ENCODE measurements at regions not wholly inside any gene's neighbourhood (a gene's known extent, or its start where the extent isn't known, plus 50 kb on each side); places are given as distances from the start of the nearest gene placed in this dataset.

DNA sequence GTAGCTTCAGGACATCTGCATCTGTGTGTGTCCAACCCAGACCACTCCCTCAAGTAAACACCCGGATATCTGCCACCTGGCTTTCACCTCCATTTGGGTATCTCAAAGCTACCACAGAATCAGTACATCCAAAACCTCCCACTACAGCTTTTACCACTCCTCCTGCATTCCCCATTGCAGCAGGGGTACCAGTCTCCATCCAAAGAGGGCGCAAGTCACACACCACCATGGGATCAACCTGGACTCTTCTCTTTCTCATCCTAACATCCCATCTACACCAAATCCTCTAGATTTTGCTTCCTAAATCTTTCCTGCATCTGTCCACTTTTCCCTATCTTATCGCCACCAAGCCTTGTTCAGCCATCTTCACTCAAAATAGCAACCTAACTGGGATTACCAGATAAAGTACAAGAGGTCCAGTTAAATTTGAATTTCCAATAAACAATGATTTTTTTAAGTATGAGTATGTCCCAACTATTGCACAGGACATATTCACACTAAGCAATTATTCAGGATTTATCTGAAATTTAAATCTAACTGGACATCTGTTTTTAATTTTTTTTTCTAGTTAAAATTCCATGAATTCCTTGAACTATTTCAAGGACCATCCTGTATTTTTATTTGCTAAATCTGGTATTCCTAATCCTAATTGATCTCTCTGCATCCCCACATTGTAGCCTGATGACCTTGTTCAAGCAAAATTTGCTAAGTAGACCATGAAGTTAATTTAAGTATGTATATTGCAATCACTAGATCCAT lies 164.3 kb upstream of the MLN start:
- no peak for DNase-seq

DNA sequence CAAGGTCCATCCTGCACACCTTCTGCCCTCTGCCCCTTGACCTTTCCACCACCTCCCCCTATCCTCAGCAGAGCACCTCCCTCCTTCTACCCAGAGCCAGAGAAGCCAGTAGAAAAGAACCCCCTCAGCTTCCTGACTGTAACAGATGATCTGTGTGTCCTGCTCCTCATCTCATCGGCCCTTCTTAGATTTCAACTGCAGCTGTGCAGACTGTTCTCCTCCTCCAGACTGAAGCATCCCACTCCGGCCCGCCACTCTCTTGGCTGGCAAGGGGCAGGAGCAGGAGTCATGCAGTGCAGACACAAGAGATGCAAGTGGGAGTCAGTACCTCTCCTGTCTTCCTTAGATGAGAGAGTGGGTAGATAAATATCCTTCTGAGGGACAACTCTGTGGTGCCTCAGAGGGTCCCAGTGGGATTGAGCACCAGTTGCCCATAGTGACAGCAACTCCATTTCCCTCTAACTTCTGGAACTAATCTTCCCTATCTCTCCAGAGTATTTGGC lies 163.5 kb upstream of the MLN start:
- DNase-seq = no peak

DNA sequence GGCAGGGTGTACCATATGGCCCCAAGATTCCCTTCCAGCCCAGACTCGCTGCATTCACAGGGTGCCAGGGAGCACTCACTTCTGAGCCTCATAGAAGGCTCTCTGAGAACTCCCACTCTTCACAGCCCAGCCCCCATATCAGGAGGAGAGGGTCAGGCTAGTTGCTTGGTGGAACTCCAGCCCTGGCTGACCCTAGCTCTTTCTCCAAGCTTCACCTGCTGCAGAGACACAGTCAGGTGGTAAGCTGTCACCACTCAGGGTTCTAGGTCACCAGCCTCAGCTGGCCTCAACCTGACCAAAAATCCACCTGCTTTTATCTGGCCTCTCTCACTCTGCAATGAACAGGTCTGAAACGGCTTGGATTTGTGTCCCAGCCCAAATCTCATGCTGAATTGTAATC lies 162.7 kb upstream of the MLN start:
- no peak for DNase-seq

DNA sequence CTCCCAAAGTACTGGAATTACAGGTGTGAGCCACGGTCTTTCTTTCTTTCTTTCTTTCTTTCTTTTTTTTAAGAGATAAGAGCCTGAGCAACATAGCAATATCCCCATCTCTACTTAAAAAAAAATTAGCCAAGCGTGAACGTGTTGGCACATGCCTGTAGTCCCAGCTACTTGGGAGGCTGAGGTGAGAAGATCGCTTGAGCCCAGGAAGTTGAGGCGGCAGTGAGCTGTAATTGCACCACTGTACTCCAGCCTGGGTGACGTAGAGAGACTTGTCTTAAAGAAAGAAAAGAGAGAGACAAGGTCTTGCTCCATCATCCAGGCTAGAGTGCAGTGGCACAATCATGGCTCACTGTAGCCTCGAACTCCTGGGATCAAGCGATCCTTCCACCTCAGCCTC lies 162.0 kb upstream of the MLN start:
- DNase-seq = no peak

DNA sequence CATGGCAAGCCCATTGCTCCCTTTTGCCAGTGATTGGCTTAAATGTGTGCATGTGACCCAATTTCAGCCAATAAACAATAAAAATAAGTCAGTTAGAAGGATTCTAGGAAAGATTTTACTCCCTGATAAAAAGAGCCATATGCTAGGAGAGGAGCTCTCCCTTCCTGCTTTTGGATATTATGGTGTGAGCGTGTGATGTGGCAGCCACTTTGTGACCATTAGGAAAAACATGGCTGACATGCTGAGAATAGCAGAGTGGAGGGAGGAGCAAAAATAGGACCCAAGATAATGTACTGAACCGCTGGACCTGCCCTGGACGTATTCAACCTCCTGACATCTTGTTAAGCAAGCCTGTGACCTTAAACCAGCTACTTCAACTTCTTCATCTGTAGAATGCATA lies 160.6 kb upstream of the MLN start:
- no peak for DNase-seq

DNA sequence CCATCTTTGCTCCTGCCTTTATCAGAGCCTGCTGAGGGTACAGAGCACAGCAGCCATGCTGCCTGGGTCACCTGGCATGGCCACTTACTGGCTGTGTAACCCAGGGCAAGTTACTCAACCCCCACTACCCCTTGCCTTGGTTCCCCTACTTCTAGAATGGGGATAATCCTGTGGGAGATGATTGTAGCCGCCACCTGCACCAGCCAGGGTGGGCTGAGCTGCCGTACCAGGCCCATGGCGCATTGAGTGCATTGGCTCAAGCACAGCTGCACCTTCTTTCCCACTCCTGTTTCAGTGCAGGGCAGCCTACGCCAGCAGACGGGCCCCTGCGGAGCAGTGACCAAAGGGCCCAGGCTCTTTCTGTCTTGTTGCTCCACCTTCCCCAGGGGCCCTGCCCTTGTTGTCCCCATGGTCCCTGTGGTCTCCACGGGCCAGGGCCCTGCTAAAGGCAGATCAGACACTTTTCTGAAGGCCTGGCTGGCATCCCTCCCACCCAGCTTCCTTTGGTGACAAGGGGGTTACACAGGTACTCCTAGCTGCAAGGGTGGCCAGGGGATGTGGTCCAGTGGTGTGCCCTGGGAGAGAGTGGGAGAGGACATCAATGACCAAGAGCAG lies 159.4 kb upstream of the MLN start:
- DNase-seq = no peak

DNA sequence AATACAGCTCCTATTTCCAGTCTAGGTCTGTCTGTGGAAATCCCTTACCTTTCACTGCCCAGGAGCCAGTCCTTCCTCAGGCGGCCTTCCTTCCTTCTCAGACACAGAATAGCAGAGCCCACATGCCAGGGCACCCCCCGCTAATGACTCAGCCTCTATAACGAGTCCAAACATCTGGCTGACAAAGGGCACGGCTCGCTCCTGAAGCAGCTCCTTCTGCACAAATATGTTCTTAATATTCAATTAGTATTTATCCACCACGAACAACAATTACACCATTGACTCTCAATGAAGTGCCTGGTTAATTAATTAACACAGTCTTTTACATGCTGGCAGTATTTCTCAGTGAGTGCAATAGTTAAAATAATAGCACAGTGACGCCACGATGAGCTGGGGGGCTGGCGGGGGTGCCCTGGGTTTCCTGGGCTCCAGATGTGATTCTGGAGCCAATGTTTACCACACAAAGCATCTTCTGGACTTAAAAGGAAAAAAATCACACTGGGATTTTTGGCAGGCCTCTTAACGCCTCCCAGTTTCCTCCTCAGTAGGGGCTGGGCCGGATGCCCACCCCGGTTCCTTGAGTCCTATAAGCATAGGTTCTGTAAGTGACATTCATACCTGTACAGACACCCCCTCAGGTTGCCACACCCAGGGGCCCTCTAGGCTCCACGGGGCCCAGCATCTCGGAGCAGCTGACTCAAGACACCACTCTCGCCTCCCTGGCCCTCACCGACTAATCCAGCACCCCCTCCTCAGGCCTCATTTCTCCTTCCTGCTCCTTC lies 158.6 kb upstream of the MLN start:
- DNase-seq = no peak

DNA sequence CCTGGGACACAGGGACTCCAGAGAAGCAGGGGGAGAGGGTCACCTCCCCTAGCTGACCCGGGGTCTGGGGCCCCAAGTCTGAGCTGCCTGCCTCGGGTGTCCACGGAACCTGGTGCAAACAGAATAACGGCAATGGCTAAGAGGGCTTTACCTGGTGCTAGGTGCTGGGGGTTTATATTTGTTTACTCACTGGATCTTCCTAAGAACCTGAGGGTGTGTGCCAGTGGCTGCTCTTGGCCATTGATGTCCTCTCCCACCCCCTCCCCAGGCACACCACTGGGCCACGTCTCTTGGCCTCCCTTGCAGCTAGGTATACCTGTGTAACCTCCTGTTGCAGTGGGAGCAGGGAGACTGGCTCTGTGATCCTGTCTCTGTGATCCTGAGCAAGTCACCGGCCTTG lies 157.9 kb upstream of the MLN start:
- DNase-seq = no peak

DNA sequence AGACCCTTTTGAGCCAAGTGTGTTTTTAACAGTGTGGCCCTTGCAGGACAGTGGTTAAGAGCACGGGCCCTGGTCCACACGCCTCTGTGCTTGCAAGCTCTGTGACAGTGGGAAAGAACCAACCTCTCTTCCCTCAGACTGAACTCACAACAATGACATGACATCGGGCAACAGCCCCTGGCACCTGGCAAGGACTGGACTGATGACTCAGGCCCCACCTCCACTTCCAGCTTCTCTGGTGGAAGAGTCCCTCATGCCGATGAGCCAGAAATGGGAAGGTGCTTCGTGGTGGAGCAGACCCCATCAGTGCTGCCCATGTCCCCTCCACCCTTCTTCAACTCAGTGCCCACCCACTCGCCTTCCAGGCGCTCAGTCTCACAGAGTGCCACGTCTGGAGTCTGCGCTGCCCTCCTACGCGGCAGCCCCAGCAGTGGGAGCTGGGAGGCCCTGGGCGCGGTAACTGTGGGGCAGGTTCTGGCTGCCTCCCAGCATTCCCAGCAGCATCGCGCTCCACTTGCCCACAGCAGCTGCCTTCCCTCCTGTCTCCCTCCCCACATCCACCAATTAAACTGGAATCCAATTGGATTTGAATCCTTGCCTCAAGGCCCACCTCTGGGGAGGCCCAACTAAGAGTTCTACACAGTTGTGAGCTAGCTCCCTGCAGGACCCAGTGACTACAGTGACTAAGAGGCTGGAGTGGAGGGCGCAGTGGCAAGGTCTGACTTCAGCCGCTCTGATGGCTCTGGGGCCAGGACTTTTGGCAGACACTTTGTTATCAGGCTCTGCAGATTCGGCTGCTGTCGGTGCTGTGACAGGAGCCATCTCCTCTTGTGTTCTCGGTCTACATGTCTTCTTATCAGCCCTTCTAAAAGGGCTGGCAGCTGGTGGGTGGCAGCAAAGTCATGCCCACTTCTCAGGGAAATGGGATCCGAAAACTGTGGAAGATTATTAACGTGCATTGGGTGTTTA lies 156.8 kb upstream of the MLN start:
- no peak for DNase-seq

DNA sequence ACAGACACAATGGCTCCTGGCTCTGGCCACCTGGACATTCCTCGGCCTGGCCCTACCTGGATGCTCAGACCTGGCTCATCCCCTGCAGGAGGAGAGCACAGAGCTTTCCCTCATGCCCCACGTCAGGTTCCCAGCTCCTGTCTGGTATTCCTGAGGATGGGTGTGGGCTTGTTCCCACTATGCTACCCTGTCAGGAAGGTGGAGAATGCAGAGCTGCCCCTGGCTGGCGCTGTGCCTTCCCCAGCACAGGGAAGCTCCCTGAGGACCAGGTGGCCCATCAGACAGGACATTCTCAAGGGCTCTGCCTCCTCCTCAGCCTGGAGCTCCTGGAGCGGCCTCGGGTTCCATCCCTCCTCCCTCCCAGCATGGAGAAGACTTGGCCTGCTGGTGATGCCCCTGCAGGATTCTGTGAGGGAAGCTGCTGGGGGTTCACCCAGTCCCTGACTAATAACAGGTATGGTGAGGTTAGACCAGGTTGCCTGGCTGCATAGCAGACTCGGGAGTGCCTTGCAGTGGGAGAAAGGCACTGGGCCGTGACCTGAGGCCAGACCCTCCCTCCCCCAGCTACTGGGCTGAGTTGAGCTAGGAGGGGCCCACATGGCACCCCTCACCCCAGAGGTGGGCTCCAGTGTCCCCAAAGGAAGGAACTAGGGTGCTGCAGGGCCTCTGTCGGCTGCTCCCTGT lies 156.0 kb upstream of the MLN start:
- no peak for DNase-seq

DNA sequence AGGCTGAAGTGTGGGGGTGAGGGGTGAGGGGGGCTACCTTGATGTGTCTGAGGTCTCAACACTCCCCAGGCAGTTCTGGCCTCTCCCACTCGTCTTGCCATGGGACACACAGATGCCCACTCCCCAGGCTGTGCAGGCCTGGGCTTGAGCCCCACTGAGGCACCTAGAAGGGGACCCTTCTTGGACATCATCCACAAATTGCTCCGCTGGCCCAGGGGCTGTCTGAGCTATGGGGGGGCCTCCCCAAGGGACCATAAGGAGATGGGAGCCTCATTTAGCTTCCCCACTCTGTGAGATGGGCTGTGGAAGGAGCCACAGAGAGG lies 155.5 kb upstream of the MLN start:
- DNase-seq = no peak

DNA sequence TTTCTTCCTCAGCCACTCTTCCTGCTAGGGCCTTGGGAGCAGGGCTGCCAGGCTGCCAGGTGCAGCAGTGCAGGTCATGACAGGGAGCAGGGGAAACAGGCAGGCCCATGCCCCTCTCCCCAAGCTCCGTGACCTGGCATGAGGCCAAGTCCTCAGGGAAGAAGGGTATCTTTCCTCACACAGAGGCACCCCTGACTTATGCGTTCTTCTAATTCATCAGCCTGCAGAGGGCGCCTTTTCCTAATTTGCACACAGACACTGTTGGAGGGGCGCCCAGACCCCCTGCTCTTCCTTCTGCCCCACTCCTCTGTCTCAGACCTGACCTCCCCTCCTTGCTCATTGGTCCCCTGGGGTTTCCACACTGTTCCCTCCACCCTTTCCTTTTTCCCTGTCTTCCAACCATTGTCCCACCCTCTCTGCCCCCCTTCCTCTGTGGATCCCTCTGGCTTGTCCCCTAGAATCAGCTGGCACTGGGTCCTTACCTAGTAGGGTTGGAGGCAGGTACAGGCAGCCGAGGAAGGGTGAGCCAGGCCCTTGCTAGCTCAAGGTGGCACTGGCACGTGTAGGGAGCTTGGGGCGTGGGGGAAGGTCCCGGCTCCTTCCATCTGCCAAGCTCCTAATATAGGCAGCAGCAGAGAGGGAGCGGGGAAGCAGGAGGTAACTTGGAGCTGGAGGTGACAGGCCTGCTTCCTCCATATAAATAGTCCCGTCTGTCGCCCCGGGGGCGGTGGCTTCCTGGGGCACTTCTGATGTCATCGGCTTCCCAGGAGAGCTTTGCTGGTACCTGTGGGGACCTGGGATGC lies 154.9 kb upstream of the MLN start:
- DNase-seq = no peak

DNA sequence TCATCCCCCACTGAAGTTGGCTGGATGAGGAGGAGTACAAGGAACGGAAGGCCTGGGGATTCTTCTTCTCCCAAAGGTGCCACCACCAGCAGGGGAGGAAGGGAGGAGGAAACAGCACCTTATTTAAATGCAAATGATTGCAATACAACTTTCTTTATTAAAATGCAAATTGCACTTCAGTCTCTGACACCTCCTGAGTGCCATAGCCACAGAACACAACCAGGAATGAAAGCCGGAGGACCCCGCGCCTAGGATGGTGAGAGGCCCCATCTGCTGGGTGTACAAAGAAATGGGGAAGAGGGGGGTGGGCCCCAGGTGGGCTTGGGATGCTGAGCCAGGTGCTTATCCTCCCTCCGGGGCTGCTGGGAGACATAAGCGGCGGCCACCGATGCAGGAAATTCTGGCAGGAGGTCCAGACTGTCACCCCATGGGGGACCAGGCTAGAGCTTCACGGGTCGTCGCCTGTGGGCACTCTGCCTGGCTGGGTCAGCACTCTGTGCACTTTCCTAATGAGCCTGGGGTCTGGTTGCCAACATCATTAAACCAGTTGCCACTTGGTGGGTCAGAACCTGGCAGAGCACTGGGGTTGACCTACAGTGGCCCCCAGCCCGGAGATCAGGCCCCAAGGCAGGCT lies 154.2 kb upstream of the MLN start:
- no peak for DNase-seq

DNA sequence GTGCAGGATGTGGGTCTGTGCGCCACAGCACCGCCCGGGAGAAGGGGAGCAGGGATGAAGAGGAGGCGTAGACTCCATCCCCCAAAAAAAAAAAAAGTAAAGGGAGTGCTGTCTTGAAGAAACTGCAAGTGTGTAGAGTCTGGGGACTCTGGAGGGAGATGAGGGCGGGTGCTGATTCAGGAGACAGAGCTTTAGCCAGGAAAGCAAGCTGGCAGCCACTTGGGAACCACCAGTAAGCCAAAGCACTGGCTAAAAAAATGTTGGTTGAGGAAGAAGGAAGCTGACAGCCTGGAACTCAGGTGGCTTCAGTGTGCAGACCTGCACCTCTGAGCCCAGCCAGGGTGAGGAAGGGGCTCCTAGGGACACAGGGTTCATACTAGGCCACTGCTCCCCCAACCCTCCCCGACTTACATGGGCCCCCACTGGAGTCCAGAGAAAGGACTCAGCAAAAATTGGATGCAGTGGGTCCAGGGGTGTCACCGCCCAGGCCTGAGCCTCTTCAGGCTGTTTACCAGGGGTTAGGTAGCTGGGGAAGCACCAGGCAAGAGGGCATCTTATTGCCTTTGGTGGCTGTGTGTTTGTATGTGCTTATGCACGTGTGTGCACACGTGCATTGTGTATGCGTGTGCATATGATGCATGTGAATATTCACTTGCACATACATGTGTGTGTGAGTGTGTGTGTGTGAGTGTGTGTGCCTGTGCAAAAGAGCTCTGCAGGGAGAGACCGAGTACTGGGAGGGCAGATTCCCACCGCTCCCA lies 153.5 kb upstream of the MLN start:
- DNase-seq = no peak

DNA sequence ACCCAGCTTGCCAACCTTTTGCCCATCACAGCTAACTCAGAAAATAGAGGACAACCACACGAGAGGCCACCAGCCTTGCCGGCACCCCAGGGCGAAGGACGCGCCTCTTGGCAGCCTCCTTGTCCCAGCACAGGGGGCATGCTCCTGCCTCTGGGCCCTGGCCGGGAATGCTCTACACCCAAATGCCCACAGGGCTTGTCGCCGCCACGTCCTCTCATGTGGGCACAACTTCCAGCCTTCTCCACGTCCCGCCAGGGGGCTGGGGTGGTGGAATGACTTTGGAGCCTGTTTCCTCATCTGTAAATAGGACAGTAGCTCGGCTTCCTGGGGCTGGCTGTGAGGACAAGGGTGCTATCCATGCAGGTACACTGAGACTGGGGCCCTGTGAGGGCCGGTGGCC lies 152.4 kb upstream of the MLN start:
- no peak for DNase-seq

DNA sequence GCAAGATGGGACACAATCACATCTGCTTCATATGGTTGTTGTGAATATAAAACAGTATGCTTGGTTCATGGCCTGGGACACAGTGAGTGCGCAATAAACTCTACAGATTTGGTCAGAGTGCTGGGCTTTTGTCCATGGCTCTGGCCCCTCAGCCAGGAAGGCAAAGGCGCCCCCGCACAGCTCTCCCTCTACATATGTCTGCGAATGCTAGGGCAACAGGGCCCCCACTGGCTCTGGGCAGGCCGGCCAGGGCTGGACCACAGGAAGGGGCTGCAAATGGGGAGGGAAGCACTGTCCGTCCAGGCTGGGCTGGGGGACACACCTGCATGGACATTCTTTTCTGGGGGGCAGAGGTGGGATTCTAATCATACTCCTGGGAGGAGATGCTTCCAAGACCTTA lies 151.8 kb upstream of the MLN start:
- no peak for DNase-seq

DNA sequence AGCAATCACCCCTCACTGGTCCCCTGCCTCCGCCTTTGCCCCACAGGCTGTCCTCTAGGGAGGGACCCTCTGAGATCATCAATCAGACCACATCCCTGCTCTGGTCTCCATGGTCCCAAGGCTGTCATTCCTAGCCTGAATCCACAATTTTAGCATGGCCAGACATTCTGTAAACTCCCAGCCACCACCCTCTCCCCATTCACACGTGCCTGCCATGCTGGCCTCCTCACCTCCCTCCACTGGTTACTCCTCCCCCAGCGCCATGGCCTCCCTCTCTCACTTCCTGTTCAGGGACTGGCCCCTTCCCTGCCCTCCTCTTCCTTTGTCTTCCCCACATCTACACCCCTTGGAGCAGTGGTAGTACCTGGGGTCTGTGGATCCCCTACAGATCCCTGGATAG lies 150.7 kb upstream of the MLN start:
- no peak for DNase-seq

DNA sequence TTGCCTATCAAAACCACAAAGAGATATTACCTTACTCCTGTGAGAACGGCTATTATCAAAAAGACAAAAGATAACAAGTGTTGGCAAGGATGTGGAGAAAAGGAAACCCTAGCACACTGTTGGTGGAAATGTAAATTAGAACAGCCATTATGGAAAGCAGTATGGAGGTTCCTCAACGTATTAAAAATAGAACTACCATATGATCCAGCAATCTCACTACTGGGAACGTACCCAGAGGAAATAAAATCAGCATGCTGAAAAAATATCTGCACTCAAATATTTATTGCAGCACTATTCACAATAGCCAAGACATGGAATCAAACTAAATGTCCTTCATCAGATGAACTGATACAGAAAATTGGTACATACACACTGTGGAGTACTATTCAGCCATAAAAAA lies 149.4 kb upstream of the MLN start:
- no peak for DNase-seq

DNA sequence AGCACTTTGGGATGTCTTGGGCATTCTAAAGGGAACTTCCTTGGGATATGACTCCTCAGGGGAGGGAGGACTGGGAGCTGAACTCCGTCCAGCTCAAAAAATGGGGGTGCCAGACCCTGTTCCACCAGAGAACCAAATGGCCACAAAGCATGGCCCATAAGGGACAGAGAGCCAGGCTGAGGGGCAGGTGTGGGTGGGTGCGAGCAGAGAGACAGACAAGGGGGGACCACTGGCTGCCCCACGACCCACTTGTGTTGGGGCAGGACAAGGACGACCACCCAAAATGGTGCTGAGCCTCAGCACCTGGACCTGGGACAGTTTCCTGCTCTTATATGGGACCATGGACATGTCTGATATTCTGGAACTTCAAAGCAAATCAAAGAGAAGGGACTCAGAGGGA lies 148.2 kb upstream of the MLN start:
- no peak for DNase-seq

All from activated CD4-positive, alpha-beta T cell treated with anti-CD3 and anti-CD28 coated beads, Interleukin-2, amount 50 U/mL, for 16 hours (primary cell).